Fibroblast of the conjunctiva (primary cell): ENCODE measurements at regions not wholly inside any gene's neighbourhood (a gene's known extent, or its start where the extent isn't known, plus 50 kb on each side); places are given as distances from the start of the nearest gene placed in this dataset.
"Not testable (repeated sequence)": the region's sequence is repeated elsewhere in the genome, so short reads cannot be mapped to it uniquely, and the experiment has no call there.

Experiments used
- DNase-seq: peaks from one replicate; pipeline ENCODE4 v3.0.0-alpha.2; 2010; ENCODE audit warnings: low read depth

GRCh38 chr4:71081192-71081591 lies 87.7 kb downstream of the DCK start:
- no peak for DNase-seq

- no peak for DNase-seq
Measured at GRCh38 chr4:71093745-71094144, 100.3 kb downstream of the DCK start.

- no peak for DNase-seq
Measured at GRCh38 chr4:71094201-71094600, 100.8 kb downstream of the DCK start.

GRCh38 chr4:71095141-71095540 lies 101.7 kb downstream of the DCK start:
- no peak for DNase-seq

- no peak for DNase-seq
Measured at GRCh38 chr4:71095545-71095944, 102.1 kb downstream of the DCK start.

GRCh38 chr4:71107726-71108125 lies 114.3 kb downstream of the DCK start:
- no peak for DNase-seq

GRCh38 chr4:71110499-71110898 lies 117.0 kb downstream of the DCK start:
- DNase-seq, result no peak

- DNase-seq, result not testable (repeated sequence)
Measured at GRCh38 chr4:71111133-71111532, 117.7 kb downstream of the DCK start.

- no peak for DNase-seq
Measured at GRCh38 chr4:71113294-71113693, 119.8 kb downstream of the DCK start.

- no peak for DNase-seq
Measured at GRCh38 chr4:71120831-71121524, 127.5 kb downstream of the DCK start.

GRCh38 chr4:71123951-71124350 lies 130.5 kb downstream of the DCK start:
- no peak for DNase-seq

GRCh38 chr4:71125137-71125536 lies 131.7 kb downstream of the DCK start:
- no peak for DNase-seq

GRCh38 chr4:71126719-71127118 lies 133.3 kb downstream of the DCK start:
- no peak for DNase-seq

- peak; percentile 26 for DNase-seq
Measured at GRCh38 chr4:71130827-71131603, 137.6 kb downstream of the DCK start.

- DNase-seq, result no peak
Measured at GRCh38 chr4:71132486-71132885, 139.0 kb downstream of the DCK start.

- no peak for DNase-seq
Measured at GRCh38 chr4:71133491-71133890, 140.0 kb downstream of the DCK start.

- DNase-seq, result no peak
Measured at GRCh38 chr4:71136071-71136470, 142.6 kb downstream of the DCK start.

- DNase-seq, result no peak
Measured at GRCh38 chr4:71138007-71138615, 144.7 kb downstream of the DCK start.

- DNase-seq, result no peak
Measured at GRCh38 chr4:71140563-71140962, 147.1 kb downstream of the DCK start.

- DNase-seq, result no peak
Measured at GRCh38 chr4:71141125-71141524, 147.7 kb downstream of the DCK start.

GRCh38 chr4:71147261-71147660 lies 153.8 kb downstream of the DCK start:
- no peak for DNase-seq

- DNase-seq, result no peak
Measured at GRCh38 chr4:71148545-71148944, 155.1 kb downstream of the DCK start.

GRCh38 chr4:71151054-71151453 lies 157.6 kb downstream of the DCK start:
- DNase-seq, result no peak
